Epithelial cell of esophagus (primary cell): ENCODE measurements at regions not wholly inside any gene's neighbourhood (a gene's known extent, or its start where the extent isn't known, plus 50 kb on each side); places are given as distances from the start of the nearest gene placed in this dataset.

Experiments used
- DNase-seq: peaks from one replicate; pipeline ENCODE4 v3.0.0; 2010; ENCODE audit warnings: low read depth
- H3K4me3 ChIP-seq: 2 replicates; pipeline ENCODE4 v1.5.1; 2011; ENCODE audit warnings: mild to moderate bottlenecking, low read length, control low read depth
- CTCF ChIP-seq: IDR thresholded peaks from 2 replicates; pipeline ENCODE4 v1.5.1; 2011; ENCODE audit warnings: low read depth, mild to moderate bottlenecking, low read length, control low read depth, inconsistent platforms; ENCODE audit not compliant: insufficient read depth; ENCODE audit errors: missing control alignments

GRCh38 chr15:63434576-63435186 lies 53.0 kb upstream of the CA12 start:
- no peak for DNase-seq
- no peak for TF ChIP-seq CTCF

GRCh38 chr15:63435204-63435820 lies 53.7 kb upstream of the CA12 start:
- no peak for TF ChIP-seq CTCF
- DNase-seq, result no peak
- no peak overlapping the region for H3K4me3 ChIP-seq

More at GRCh38 chr15:63434576-63435186, 53.0 kb upstream of the CA12 start:
- H3K4me3 ChIP-seq, result no peak overlapping the region

- no peak overlapping the region for H3K4me3 ChIP-seq
- TF ChIP-seq CTCF, result no peak
- DNase-seq, result no peak
Observed at GRCh38 chr15:63436341-63436740, 54.7 kb upstream of the CA12 start.

DNA sequence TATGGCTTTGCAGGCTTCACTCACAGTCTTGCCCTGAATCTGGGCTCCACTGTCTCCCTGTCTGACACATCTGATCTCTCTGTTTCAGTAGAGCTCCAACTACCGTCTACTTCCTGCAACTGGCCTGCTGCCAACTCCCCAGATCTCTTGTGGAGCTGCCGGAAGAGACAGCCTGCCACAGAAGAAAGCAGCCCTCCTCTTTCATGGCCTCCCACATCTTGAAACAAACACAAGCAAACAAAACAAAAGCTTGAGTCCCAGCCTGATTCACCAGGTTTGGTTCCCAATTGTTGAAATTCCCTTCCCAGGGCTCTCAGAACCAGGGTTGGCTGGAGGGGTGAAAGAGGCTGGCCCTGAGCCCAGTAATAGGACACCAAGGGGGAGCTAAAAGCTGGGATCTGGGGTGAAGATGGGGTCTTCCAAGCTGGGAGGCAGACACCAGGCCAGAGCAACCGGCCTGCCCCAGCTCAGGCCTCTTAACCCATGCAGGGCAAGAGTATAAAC lies 55.3 kb upstream of the CA12 start:
- H3K4me3 ChIP-seq, result no peak overlapping the region
- peak; percentile 19 for TF ChIP-seq CTCF
- DNase-seq, result peak; percentile 68

DNA sequence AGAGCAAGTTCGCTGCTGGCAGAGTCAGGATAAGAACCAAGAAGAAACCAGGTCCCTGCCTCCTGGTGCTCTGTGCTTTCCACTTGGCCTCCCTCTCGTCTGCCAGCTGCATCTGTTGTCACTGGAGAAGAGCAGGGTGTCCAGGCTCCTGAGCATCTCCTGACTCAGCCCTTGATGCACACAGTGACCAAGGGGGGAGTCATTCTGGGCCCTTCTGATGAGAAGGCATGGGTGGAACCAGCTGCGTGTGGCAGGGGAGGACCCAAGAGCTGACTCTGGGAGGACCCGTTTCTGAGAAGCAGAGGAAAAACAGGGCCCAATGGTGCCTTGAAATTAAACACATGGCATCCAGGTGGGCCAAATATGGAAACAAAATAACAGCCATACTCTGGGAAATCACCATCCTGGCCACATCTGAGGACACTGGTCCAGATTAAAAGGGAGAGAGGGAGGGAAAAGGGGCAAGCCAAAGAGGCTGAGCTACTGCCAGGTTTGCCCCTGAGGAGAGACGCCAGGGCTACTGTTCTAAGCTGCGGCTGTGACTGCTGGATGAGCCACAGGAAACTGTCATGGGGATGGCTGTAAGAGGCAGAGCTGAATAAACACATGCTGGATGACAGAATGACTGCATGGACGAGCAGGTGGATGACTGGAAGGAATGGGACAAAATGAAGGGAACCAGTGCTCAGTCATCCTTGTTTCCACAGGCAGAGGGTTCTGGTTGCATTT lies 58.1 kb upstream of the CA12 start:
- TF ChIP-seq CTCF, result no peak
- DNase-seq, result peak; percentile 59

GRCh38 chr15:63440265-63440648 lies 58.6 kb upstream of the CA12 start:
- no peak for TF ChIP-seq CTCF
- no peak overlapping the region for H3K4me3 ChIP-seq
- no peak for DNase-seq

More for the DNA sequence above, 58.1 kb upstream of the CA12 start:
- H3K4me3 ChIP-seq, result no peak overlapping the region
